Epithelial cell of esophagus (primary cell): ENCODE measurements at regions not wholly inside any gene's neighbourhood (a gene's known extent, or its start where the extent isn't known, plus 50 kb on each side); places are given as distances from the start of the nearest gene placed in this dataset.
A peak's percentile ranks its signal among the peaks of the same experiment; 100 is the strongest.

ENCODE experiments used
- DNase-seq: peaks from one replicate; pipeline ENCODE4 v3.0.0; 2010; ENCODE audit warnings: low read depth
- H3K4me3 ChIP-seq: 2 replicates; pipeline ENCODE4 v1.5.1; 2011; ENCODE audit warnings: mild to moderate bottlenecking, low read length, control low read depth
- TF ChIP-seq, protein P1 (sequence below): IDR thresholded peaks from 2 replicates; pipeline ENCODE4 v1.5.1; 2011; ENCODE audit warnings: low read depth, mild to moderate bottlenecking, low read length, control low read depth, inconsistent platforms; ENCODE audit not compliant: insufficient read depth; ENCODE audit errors: missing control alignments

DNA sequence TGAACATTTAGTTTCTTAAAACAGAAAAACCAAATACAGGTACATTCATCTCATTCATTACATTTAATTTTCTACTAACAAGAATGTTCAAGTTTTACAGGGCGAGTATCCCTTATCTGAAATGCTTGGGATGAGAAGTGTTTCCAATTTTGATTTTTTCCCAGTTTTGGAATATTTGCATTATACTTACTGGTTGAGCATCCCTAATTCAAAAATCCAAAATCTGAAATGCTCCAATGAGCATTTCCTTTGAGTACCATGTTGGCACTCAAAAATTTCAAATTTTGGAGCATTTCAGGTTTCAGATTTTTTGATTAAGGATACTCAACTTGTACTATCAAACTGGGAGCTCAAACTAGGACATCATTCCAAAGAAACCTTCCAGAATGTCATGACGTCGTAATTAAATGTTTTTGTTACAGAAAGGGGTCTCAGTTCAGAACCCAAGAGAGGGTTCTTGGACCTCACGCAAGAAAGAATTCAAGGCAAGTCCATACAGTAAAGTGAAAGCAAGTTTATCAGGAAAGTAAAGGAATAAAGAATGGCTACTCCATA, 90.8 kb upstream of the PIK3CG start:
- H3K4me3 ChIP-seq, result no peak overlapping the region
- TF ChIP-seq, protein P1, sequence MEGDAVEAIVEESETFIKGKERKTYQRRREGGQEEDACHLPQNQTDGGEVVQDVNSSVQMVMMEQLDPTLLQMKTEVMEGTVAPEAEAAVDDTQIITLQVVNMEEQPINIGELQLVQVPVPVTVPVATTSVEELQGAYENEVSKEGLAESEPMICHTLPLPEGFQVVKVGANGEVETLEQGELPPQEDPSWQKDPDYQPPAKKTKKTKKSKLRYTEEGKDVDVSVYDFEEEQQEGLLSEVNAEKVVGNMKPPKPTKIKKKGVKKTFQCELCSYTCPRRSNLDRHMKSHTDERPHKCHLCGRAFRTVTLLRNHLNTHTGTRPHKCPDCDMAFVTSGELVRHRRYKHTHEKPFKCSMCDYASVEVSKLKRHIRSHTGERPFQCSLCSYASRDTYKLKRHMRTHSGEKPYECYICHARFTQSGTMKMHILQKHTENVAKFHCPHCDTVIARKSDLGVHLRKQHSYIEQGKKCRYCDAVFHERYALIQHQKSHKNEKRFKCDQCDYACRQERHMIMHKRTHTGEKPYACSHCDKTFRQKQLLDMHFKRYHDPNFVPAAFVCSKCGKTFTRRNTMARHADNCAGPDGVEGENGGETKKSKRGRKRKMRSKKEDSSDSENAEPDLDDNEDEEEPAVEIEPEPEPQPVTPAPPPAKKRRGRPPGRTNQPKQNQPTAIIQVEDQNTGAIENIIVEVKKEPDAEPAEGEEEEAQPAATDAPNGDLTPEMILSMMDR, result no peak
- DNase-seq, result no peak

DNA sequence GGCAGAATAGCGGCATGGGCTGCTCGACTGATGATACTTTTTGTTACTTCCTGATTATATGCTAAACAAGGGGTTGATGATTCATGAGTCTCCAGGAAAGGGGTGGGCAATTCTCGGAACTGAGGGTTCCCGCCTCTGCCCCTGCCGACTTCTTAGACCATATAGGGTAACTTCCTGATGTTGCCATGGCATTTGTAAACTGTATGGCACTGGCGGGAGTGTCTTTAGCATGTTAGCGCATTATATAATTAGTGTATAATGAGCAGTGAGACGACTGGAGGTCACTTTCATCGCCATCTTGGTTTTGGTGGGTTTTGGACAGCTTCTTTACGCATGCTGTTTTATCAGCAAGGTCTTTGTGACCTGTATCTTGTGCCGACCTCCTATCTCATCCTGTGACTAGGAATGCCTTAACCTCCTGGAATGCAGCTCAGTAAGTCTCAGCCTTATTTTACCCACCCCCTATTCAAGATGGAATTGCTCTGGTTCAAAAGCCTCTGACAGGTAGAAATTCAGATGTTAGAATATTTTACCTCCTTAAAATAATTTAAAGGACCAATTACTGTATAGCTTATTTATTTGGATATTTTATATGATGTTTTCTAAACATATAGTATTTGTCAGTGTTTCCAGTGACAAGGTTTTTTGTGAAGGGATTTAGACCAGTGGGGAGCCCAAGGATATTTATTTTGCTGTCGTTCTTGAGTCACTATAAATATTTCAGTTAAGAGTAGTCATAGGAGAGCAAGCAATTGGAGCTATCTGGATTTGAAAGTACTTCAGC, 90.1 kb upstream of the PIK3CG start:
- DNase-seq, result no peak
- TF ChIP-seq, protein P1, result no peak
- no peak overlapping the region for H3K4me3 ChIP-seq

DNA sequence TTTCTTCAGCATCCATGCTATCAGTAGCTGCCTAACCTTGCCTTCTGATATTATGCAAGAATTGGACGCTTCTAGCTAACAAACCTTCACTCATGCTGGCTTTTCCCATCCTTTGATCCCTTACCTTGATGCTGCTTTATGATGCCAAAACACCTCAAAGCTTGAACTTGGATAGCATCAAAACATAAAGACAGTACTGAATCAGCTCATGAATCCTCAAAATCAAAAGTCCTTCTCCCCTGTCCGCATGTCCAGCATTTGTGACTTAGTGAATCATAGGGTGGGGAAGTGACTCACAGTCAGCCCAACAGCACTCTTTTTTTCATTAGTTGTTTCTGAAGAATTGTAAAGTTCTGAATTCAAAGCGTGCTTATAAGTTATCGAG, 89.5 kb upstream of the PIK3CG start:
- TF ChIP-seq, protein P1, result no peak
- peak; percentile 80 for DNase-seq
- H3K4me3 ChIP-seq, result no peak overlapping the region

DNA sequence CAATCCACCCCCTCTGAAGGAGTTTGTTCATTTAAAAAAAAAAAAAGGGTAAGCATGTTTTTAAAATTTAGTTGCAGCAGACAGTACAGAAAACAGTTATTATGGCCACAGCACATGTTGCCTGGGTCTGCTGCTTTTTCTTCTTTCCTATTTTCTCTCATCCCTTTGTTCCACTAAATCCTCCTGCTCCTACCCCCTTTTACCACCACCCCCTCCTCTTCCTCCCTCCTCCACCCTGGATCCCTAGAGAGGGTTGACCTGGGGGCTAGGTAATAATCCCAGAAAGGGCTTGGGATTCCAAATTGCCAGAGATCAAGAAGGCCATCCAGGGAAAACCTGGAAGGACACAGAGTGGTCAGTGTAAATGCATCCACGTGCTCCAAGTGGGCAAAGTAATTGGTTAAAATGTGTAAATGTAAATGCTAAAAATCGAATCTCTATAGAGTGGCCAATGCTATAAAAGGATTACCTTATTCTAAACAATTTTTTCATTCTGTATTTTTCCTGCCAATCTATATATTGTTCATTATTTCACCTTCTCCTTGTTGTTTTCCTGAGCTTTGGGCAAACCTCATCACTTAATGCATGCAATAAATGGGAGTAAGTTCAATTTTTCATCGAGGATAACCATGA, 89.0 kb upstream of the PIK3CG start:
- no peak overlapping the region for H3K4me3 ChIP-seq
- TF ChIP-seq, protein P1, result no peak
- no peak for DNase-seq

DNA sequence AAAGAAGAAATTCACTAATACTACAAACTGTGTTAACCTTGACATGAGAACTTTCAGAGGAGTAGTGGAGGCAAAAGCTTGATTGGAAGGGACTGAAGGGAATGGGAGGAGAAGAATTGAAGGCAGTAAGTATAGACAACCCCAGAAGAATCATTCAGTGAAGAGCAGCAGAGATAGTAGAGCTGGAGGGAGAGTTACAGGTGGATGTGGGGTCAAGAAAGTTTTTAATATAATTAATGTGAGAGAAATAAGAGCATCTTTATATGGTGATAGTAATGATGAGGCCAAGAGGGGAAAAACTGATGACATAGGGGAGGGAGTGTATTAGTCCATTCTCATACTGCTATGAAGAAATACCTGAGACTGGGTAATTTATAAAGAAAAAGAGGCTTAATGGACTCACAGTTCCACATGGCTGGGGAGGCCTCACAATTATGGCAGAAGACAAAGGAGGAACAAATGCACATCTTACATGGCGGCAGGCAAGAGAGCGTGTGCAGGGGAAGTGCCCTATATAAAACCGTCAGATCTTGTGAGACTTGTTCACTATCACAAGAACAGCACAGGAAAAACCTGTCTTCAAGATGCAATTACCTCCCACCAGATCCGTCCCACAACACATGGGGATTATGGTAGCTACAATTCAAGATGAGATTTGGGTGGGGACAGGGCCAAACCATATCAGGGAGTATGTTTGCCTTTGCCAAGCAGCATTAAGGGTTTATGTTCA, 88.3 kb upstream of the PIK3CG start:
- TF ChIP-seq, protein P1, result no peak
- no peak for DNase-seq
- no peak overlapping the region for H3K4me3 ChIP-seq

DNA sequence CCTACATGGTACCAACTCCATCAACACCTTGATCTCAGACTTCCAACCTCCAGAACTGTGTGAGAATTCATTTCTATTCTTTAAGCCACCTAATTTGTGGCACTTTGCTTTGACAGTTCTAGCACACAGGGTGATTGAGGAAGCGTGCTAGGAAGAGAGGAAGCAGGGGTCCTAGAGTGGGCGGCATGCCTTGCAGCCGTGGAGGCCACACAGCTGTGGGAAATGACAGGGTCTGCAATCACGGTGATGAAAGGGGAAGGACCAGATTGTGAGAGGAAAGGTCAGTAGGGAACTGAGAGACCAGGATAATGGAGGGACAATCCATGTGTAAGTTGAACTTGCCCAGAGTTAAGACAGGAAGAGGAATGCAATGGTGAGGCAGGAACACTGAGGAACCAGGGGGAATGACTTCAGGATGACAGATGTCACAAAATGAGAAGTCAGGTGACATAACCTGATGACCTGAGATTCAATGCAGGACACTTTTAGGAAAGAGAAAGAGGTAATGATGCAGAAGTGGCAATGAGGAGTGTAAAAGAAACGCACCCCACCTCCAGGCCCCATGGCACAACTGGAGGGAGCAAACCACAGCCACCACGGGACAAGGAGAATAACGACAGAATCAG, 87.3 kb upstream of the PIK3CG start:
- TF ChIP-seq, protein P1, result no peak
- no peak for DNase-seq
- H3K4me3 ChIP-seq, result no peak overlapping the region
